ENCODE measurements at regions not wholly inside any gene's neighbourhood (a gene's known extent, or its start where the extent isn't known, plus 50 kb on each side); places are given as distances from the start of the nearest gene placed in this dataset.

- H3K79me2 ChIP-seq (ENCODE audit: insufficient read depth, low read depth): no peaks in the 10 kb centered on the region
- no peak overlapping the region for H3K9ac ChIP-seq
- H4K20me1 ChIP-seq (ENCODE audit: insufficient read depth): no peaks in the 10 kb centered on the region
- no peak for TF ChIP-seq CTCF (conservative IDR thresholded peaks at IDR 0.05; ENCODE audit: low read depth, low read length)
- H3K27me3 ChIP-seq (ENCODE audit: insufficient read depth, low read depth): no peaks in the 10 kb centered on the region
- no peak overlapping the region for H2AFZ ChIP-seq (ENCODE audit: low read depth)
- H3K4me3 ChIP-seq (IDR thresholded peaks at IDR 0.05; ENCODE audit: insufficient read depth, low read depth, low read length): no peak overlapping the region
- H3K4me2 ChIP-seq: no peak overlapping the region
- no peaks in the 10 kb centered on the region for H3K36me3 ChIP-seq (ENCODE audit: insufficient read depth)
- no peaks in the 10 kb centered on the region for H3K4me1 ChIP-seq (ENCODE audit: low read depth, poor library complexity, severe bottlenecking)
- H3K27ac ChIP-seq: no peak overlapping the region
Measured at GRCh38 chr1:48105165-48105564, 108.0 kb upstream of the TRABD2B start.

GRCh38 chr1:48103495-48103894 lies 106.3 kb upstream of the TRABD2B start:
- H3K4me1 ChIP-seq (ENCODE audit: low read depth, poor library complexity, severe bottlenecking): no peaks in the 10 kb centered on the region
- no peaks in the 10 kb centered on the region for H3K79me2 ChIP-seq (ENCODE audit: insufficient read depth, low read depth)
- no peaks in the 10 kb centered on the region for H3K27me3 ChIP-seq (ENCODE audit: insufficient read depth, low read depth)
- no peak overlapping the region for H3K9ac ChIP-seq
- no peak overlapping the region for H3K27ac ChIP-seq
- no peaks in the 10 kb centered on the region for H3K36me3 ChIP-seq (ENCODE audit: insufficient read depth)
- no peak for TF ChIP-seq CTCF (conservative IDR thresholded peaks at IDR 0.05; ENCODE audit: low read depth, low read length)
- no peak overlapping the region for H3K4me2 ChIP-seq
- no peaks in the 10 kb centered on the region for H4K20me1 ChIP-seq (ENCODE audit: insufficient read depth)
- H3K4me3 ChIP-seq (IDR thresholded peaks at IDR 0.05; ENCODE audit: insufficient read depth, low read depth, low read length): no peak overlapping the region
- no peak overlapping the region for H2AFZ ChIP-seq (ENCODE audit: low read depth)

- no peak overlapping the region for H3K27ac ChIP-seq
- no peaks in the 10 kb centered on the region for H3K4me1 ChIP-seq (ENCODE audit: low read depth, poor library complexity, severe bottlenecking)
- H3K27me3 ChIP-seq (ENCODE audit: insufficient read depth, low read depth): no peaks in the 10 kb centered on the region
- H3K79me2 ChIP-seq (ENCODE audit: insufficient read depth, low read depth): no peaks in the 10 kb centered on the region
- H3K9ac ChIP-seq: no peak overlapping the region
- no peak for TF ChIP-seq CTCF (conservative IDR thresholded peaks at IDR 0.05; ENCODE audit: low read depth, low read length)
- no peak overlapping the region for H3K4me3 ChIP-seq (IDR thresholded peaks at IDR 0.05; ENCODE audit: insufficient read depth, low read depth, low read length)
- no peak overlapping the region for H3K4me2 ChIP-seq
- no peak overlapping the region for H2AFZ ChIP-seq (ENCODE audit: low read depth)
- no peaks in the 10 kb centered on the region for H3K36me3 ChIP-seq (ENCODE audit: insufficient read depth)
- no peaks in the 10 kb centered on the region for H4K20me1 ChIP-seq (ENCODE audit: insufficient read depth)
Measured at GRCh38 chr1:48102766-48103165, 105.6 kb upstream of the TRABD2B start.

GRCh38 chr1:48099072-48099773 lies 102.0 kb upstream of the TRABD2B start:
- Histone ChIP-seq H2AFZ (ENCODE audit: low read depth) (no peak overlapping the region), H3K36me3 (ENCODE audit: insufficient read depth) (no peaks in the 10 kb centered on the region), H3K27ac (no peak overlapping the region), H3K79me2 (ENCODE audit: insufficient read depth, low read depth) (no peaks in the 10 kb centered on the region), H3K27me3 (ENCODE audit: insufficient read depth, low read depth) (no peaks in the 10 kb centered on the region), H3K4me1 (ENCODE audit: low read depth, poor library complexity, severe bottlenecking) (no peaks in the 10 kb centered on the region), H3K4me2 (no peak overlapping the region), H4K20me1 (ENCODE audit: insufficient read depth) (no peaks in the 10 kb centered on the region), H3K4me3 (IDR thresholded peaks at IDR 0.05; ENCODE audit: insufficient read depth, low read depth, low read length) (no peak overlapping the region), H3K9ac (no peak overlapping the region)
- no peak for TF ChIP-seq CTCF (conservative IDR thresholded peaks at IDR 0.05; ENCODE audit: low read depth, low read length)

Measured in KMS-11 (cell line).